ENCODE measurements at regions not wholly inside any gene's neighbourhood (a gene's known extent, or its start where the extent isn't known, plus 50 kb on each side); places are given as distances from the start of the nearest gene placed in this dataset.

- H3K27ac Mint-ChIP-seq (ENCODE audit: unreplicated experiment): no peak overlapping the region
- peaks cover 18% of the 10 kb centered on the region for H3K4me1 Mint-ChIP-seq
- no peaks in the 10 kb centered on the region for H3K36me3 Mint-ChIP-seq (ENCODE audit: low read depth)
- no peaks in the 10 kb centered on the region for H3K27me3 Mint-ChIP-seq (ENCODE audit: low read depth)
- TF ChIP-seq CTCF (conservative IDR thresholded peaks at IDR 0.05): no peak
- DNase-seq (ENCODE audit: low read depth, low spot score): no peak
- peaks cover 9% of the 10 kb centered on the region for H3K9me3 Mint-ChIP-seq
- H3K4me3 Mint-ChIP-seq: no peak overlapping the region
Measured at GRCh38 chr22:27149921-27150543, 492.6 kb downstream of the MIAT start.

GRCh38 chr22:27150544-27150941, 493.2 kb downstream of the MIAT start:
- no peak for DNase-seq (ENCODE audit: low read depth, low spot score)
- Mint-ChIP-seq H3K9me3 (peaks cover 9% of the 10 kb centered on the region), H3K27ac (ENCODE audit: unreplicated experiment) (no peak overlapping the region), H3K27me3 (ENCODE audit: low read depth) (no peaks in the 10 kb centered on the region), H3K4me1 (peaks cover 18% of the 10 kb centered on the region), H3K36me3 (ENCODE audit: low read depth) (no peaks in the 10 kb centered on the region), H3K4me3 (no peak overlapping the region)
- no peak for TF ChIP-seq CTCF (conservative IDR thresholded peaks at IDR 0.05)

- Mint-ChIP-seq H3K4me3 (no peak overlapping the region), H3K27me3 (ENCODE audit: low read depth) (no peaks in the 10 kb centered on the region), H3K4me1 (peaks cover 18% of the 10 kb centered on the region), H3K27ac (ENCODE audit: unreplicated experiment) (no peak overlapping the region), H3K9me3 (peaks cover 9% of the 10 kb centered on the region), H3K36me3 (ENCODE audit: low read depth) (no peaks in the 10 kb centered on the region)
- TF ChIP-seq CTCF (conservative IDR thresholded peaks at IDR 0.05): peak; percentile 20
- no peak for DNase-seq (ENCODE audit: low read depth, low spot score)
Measured at GRCh38 chr22:27151407-27151806, 494.0 kb downstream of the MIAT start.

GRCh38 chr22:27152033-27152432, 494.6 kb downstream of the MIAT start:
- peaks cover 9% of the 10 kb centered on the region for H3K9me3 Mint-ChIP-seq
- H3K27me3 Mint-ChIP-seq (ENCODE audit: low read depth): no peaks in the 10 kb centered on the region
- no peak overlapping the region for H3K4me3 Mint-ChIP-seq
- no peak for TF ChIP-seq CTCF (conservative IDR thresholded peaks at IDR 0.05)
- peaks cover 17% of the 10 kb centered on the region for H3K4me1 Mint-ChIP-seq
- no peak for DNase-seq (ENCODE audit: low read depth, low spot score)
- no peaks in the 10 kb centered on the region for H3K36me3 Mint-ChIP-seq (ENCODE audit: low read depth)
- no peak overlapping the region for H3K27ac Mint-ChIP-seq (ENCODE audit: unreplicated experiment)

GRCh38 chr22:27152883-27153282, 495.5 kb downstream of the MIAT start:
- Mint-ChIP-seq H3K27ac (ENCODE audit: unreplicated experiment) (no peak overlapping the region), H3K4me3 (no peak overlapping the region), H3K4me1 (peaks cover 22% of the 10 kb centered on the region), H3K9me3 (peaks cover 9% of the 10 kb centered on the region), H3K27me3 (ENCODE audit: low read depth) (no peaks in the 10 kb centered on the region), H3K36me3 (ENCODE audit: low read depth) (no peaks in the 10 kb centered on the region)
- no peak for TF ChIP-seq CTCF (conservative IDR thresholded peaks at IDR 0.05)
- no peak for DNase-seq (ENCODE audit: low read depth, low spot score)
